Activated CD8-positive, alpha-beta memory T cell treated with anti-CD3 and anti-CD28 coated beads, Interleukin-2, amount 10 ng/mL, durations not matched to agents 7 days and 5 days (primary cell): ENCODE measurements at regions not wholly inside any gene's neighbourhood (a gene's known extent, or its start where the extent isn't known, plus 50 kb on each side); places are given as distances from the start of the nearest gene placed in this dataset.

Experiments
- ATAC-seq: fragments of 150-1000 bp; cut with Tn5 transposase; one replicate; pipeline ENCODE4 v1.10.0; 2021; ENCODE audit warnings: moderate library complexity
- CTCF ChIA-PET: fragments of 350-600 bp; sonication (Branson Sonifier 250); formaldehyde crosslinking; loops from one replicate; lab custom pipeline; 2021; ENCODE audit warnings: antibody characterized with exemption; lab: Charles Lee
- DNase-seq: peaks from one replicate; pipeline ENCODE4 v3.0.0-alpha.2; 2020
- H3K27ac Mint-ChIP-seq: one replicate; pipeline ENCODE4 v1.8.0; 2021; ENCODE audit warnings: mild to moderate bottlenecking, mixed read lengths
- H3K27me3 Mint-ChIP-seq: one replicate; pipeline ENCODE4 v1.8.0; 2021; ENCODE audit warnings: mixed read lengths
- H3K36me3 Mint-ChIP-seq: one replicate; pipeline ENCODE4 v1.8.0; 2021; ENCODE audit warnings: mild to moderate bottlenecking, mixed read lengths
- H3K4me1 Mint-ChIP-seq: one replicate; pipeline ENCODE4 v1.8.0; 2021; ENCODE audit warnings: mixed read lengths
- H3K4me3 Mint-ChIP-seq: one replicate; pipeline ENCODE4 v1.8.0; 2021; ENCODE audit warnings: mild to moderate bottlenecking, moderate library complexity, mixed read lengths
- H3K9me3 Mint-ChIP-seq: one replicate; pipeline ENCODE4 v1.8.0; 2022; ENCODE audit warnings: low read depth, mixed read lengths

- ATAC-seq (no peak), DNase-seq (no peak)
- no peak overlapping the region for H3K4me3 Mint-ChIP-seq
- H3K27ac Mint-ChIP-seq, result no peak overlapping the region
- no peaks in the 10 kb centered on the region for H3K27me3 Mint-ChIP-seq
- CTCF ChIA-PET, result no interaction called here
- H3K4me1 Mint-ChIP-seq, result no peaks in the 10 kb centered on the region
- no peaks in the 10 kb centered on the region for H3K36me3 Mint-ChIP-seq
- H3K9me3 Mint-ChIP-seq, result peaks cover 13% of the 10 kb centered on the region
These were observed 257.0 kb upstream of the MGAT4C start for GRCh38 chr12:86513226-86513625.

DNA sequence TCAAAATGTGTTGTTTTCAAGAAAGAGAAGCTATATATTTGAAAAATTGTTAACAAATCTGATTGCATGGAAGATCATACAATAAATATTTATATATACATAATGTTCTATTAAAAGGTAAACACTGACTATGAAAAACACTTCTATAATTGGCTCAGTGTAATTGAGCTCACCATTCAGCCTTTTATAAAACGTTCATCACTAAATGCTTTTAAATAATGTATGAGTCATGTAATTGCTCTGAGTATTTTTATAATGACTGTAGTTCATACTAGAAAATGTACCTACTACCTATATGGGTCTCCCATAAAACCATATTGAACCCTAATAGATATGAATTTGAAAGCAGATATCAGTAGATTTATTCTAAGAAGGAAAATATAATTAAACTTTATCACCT is 240.4 kb upstream of the MGAT4C start:
- Mint-ChIP-seq H3K9me3 (no peaks in the 10 kb centered on the region), H3K4me3 (no peak overlapping the region), H3K27me3 (no peaks in the 10 kb centered on the region), H3K4me1 (no peaks in the 10 kb centered on the region), H3K27ac (no peak overlapping the region), H3K36me3 (no peaks in the 10 kb centered on the region)
- DNase-seq (no peak), ATAC-seq (no peak)
- CTCF ChIA-PET, result no interaction called here

GRCh38 chr12:86484473-86484872 is 228.3 kb upstream of the MGAT4C start:
- Mint-ChIP-seq H3K9me3 (peaks cover 8% of the 10 kb centered on the region), H3K27ac (no peak overlapping the region), H3K36me3 (no peaks in the 10 kb centered on the region), H3K27me3 (no peaks in the 10 kb centered on the region), H3K4me3 (no peak overlapping the region), H3K4me1 (no peaks in the 10 kb centered on the region)
- DNase-seq (no peak), ATAC-seq (no peak)
- CTCF ChIA-PET, result no interaction called here

DNA sequence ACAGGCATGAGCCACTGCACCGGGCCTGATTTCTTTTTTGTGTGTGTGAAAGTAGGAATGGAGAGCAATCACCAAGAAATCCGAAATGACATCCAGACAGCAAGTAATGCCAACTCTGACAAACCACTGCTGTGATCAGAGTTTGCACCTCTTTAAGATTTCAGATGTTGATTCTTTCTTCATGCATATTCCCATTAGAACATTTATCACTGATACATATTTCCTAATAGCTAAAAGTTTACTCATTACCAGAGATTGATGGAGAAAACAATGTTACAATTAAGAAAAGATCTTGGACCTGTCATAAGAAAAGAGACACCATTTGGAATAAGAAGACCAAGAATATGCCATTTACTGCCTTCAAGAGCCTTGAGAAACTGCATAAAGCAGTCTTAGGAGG is 217.0 kb upstream of the MGAT4C start:
- no peaks in the 10 kb centered on the region for H3K27me3 Mint-ChIP-seq
- no peak for ATAC-seq
- no peaks in the 10 kb centered on the region for H3K4me1 Mint-ChIP-seq
- CTCF ChIA-PET, result no interaction called here
- H3K4me3 Mint-ChIP-seq, result no peak overlapping the region
- no peak for DNase-seq
- H3K36me3 Mint-ChIP-seq, result no peaks in the 10 kb centered on the region
- peaks cover 16% of the 10 kb centered on the region for H3K9me3 Mint-ChIP-seq
- no peak overlapping the region for H3K27ac Mint-ChIP-seq

DNA sequence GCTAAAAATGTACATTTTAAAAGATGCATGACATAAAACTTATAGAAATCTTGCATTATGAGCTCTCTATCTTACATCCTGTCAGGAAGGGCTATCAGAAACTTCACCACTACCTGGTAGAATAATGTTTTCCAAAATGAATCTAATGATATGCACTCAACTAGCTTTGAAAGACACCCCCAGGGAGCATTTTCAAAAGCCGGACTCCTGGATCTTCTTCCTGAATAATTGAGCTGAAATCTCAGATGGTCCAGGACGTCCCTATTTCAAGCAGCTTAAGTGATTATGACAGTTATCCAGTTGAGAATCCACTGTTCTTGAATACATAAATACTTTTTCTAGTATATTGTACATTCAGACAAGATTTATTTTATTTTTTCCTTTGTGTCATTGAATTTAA is 200.6 kb upstream of the MGAT4C start:
- H3K27ac Mint-ChIP-seq, result no peak overlapping the region
- H3K36me3 Mint-ChIP-seq, result no peaks in the 10 kb centered on the region
- no peaks in the 10 kb centered on the region for H3K4me1 Mint-ChIP-seq
- H3K9me3 Mint-ChIP-seq, result peaks cover 9% of the 10 kb centered on the region
- DNase-seq (no peak), ATAC-seq (no peak)
- H3K4me3 Mint-ChIP-seq, result no peak overlapping the region
- no peaks in the 10 kb centered on the region for H3K27me3 Mint-ChIP-seq
- CTCF ChIA-PET, result no interaction called here

- no peaks in the 10 kb centered on the region for H3K36me3 Mint-ChIP-seq
- CTCF ChIA-PET, result no interaction called here
- no peak overlapping the region for H3K4me3 Mint-ChIP-seq
- no peaks in the 10 kb centered on the region for H3K27me3 Mint-ChIP-seq
- peaks cover 9% of the 10 kb centered on the region for H3K9me3 Mint-ChIP-seq
- H3K4me1 Mint-ChIP-seq, result no peaks in the 10 kb centered on the region
- H3K27ac Mint-ChIP-seq, result no peak overlapping the region
- DNase-seq (no peak), ATAC-seq (no peak)
These were observed 200.1 kb upstream of the MGAT4C start for GRCh38 chr12:86456241-86456640.

DNA sequence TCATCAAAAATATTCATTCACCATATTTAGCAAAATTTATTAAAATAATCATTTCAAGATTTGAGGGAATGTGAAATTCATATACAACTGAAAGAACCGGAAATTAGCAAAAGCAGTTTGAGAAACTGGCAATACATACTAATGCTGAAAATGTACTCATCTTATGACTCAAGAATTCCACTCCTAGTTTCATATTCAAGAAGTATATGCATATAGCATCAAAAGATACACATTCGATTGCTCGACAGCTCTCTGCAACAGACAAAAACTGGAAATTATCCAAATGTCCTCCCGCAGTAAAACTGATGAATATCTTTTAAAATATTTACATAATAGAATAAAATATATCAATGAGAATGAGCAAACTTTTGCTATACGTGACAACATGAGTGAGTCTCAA is 189.2 kb upstream of the MGAT4C start:
- no peak for ATAC-seq
- CTCF ChIA-PET, result no interaction called here
- H3K4me1 Mint-ChIP-seq, result no peaks in the 10 kb centered on the region
- peaks cover 11% of the 10 kb centered on the region for H3K9me3 Mint-ChIP-seq
- DNase-seq, result no peak
- H3K27me3 Mint-ChIP-seq, result no peaks in the 10 kb centered on the region
- H3K36me3 Mint-ChIP-seq, result no peaks in the 10 kb centered on the region
- no peak overlapping the region for H3K27ac Mint-ChIP-seq
- no peak overlapping the region for H3K4me3 Mint-ChIP-seq

DNA sequence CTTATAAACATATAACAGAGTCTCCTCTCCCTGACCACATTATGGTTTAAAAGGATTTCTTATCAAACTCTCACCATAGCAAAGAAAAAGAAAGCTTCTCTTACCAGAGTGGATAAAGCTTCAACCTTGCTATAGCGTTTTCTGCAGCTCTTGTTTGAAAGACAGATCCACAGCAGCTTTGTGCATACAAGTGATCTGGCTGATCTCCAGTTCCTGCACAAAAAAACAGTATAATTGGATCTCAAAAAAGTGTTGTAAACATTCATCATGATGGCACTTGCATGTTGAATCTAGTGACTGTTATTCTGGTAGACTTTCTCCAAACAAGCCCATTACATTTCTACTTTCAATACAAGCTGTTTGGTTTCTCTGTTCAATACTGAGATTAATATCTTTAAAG is 178.9 kb upstream of the MGAT4C start:
- Mint-ChIP-seq H3K4me3 (no peak overlapping the region), H3K36me3 (no peaks in the 10 kb centered on the region), H3K27me3 (no peaks in the 10 kb centered on the region), H3K4me1 (no peaks in the 10 kb centered on the region), H3K27ac (no peak overlapping the region), H3K9me3 (peaks cover 12% of the 10 kb centered on the region)
- CTCF ChIA-PET, result no interaction called here
- DNase-seq, result no peak
- no peak for ATAC-seq

- no peak overlapping the region for H3K27ac Mint-ChIP-seq
- peaks cover 9% of the 10 kb centered on the region for H3K9me3 Mint-ChIP-seq
- H3K4me3 Mint-ChIP-seq, result no peak overlapping the region
These were observed 173.6 kb upstream of the MGAT4C start for GRCh38 chr12:86429824-86430223.

DNA sequence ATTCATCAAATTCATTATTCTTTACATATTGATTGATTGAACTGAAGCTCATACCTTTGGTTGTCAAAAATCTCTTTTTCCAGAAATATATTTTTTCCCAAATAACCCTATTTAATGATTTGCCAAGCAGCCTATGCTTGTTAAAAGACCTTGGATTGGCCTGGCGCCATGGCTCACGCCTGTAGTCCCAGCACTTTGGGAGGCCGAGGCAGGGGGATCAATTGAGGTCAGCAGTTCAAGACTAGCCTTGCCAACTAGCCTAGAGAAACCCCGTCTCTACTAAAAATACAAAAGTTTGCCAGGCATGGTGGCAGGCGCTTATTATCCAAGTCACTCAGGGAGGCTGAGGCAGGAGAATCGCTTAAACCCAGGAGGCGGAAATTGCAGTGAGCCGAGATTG is 165.1 kb upstream of the MGAT4C start:
- CTCF ChIA-PET, result no interaction called here
- Mint-ChIP-seq H3K27ac (no peak overlapping the region), H3K27me3 (no peaks in the 10 kb centered on the region), H3K9me3 (no peaks in the 10 kb centered on the region), H3K4me3 (no peak overlapping the region), H3K4me1 (no peaks in the 10 kb centered on the region), H3K36me3 (no peaks in the 10 kb centered on the region)
- ATAC-seq, result no peak
- DNase-seq, result no peak

More at GRCh38 chr12:86429824-86430223, 173.6 kb upstream of the MGAT4C start:
- CTCF ChIA-PET, result no interaction called here
- no peaks in the 10 kb centered on the region for H3K27me3 Mint-ChIP-seq
- no peaks in the 10 kb centered on the region for H3K36me3 Mint-ChIP-seq
- ATAC-seq (no peak), DNase-seq (no peak)
- no peaks in the 10 kb centered on the region for H3K4me1 Mint-ChIP-seq

GRCh38 chr12:86414201-86414600 is 158.0 kb upstream of the MGAT4C start:
- DNase-seq, result no peak
- H3K27me3 Mint-ChIP-seq, result no peaks in the 10 kb centered on the region

DNA sequence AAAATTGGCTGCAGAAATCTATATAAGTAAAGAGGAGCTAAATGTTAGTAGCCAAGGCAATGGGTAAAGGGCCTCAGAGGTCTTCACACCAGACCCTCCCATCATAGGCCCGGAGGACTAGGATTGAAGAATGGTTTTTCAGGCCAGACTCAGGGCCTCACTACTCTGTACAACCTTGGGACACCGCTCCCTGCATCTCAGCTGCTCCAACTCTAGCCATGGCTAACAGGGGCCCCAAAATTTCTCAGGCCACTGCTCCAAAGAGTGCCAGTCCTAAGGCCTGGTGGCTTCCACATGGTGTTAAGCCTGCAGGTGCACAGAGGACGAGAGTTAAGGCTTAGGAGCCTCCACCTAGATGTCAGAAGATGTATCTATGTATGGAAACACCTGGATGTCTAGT is 155.5 kb upstream of the MGAT4C start:
- ATAC-seq, result no peak
- H3K9me3 Mint-ChIP-seq, result peaks cover 20% of the 10 kb centered on the region
- no peak for DNase-seq
- H3K27ac Mint-ChIP-seq, result no peak overlapping the region
- no peaks in the 10 kb centered on the region for H3K36me3 Mint-ChIP-seq
- no peaks in the 10 kb centered on the region for H3K4me1 Mint-ChIP-seq
- no peak overlapping the region for H3K4me3 Mint-ChIP-seq
- no peaks in the 10 kb centered on the region for H3K27me3 Mint-ChIP-seq
- CTCF ChIA-PET, result no interaction called here

More at GRCh38 chr12:86414201-86414600, 158.0 kb upstream of the MGAT4C start:
- CTCF ChIA-PET, result no interaction called here
- Mint-ChIP-seq H3K27ac (no peak overlapping the region), H3K9me3 (peaks cover 20% of the 10 kb centered on the region), H3K4me3 (no peak overlapping the region), H3K36me3 (no peaks in the 10 kb centered on the region), H3K4me1 (no peaks in the 10 kb centered on the region)
- ATAC-seq, result no peak

DNA sequence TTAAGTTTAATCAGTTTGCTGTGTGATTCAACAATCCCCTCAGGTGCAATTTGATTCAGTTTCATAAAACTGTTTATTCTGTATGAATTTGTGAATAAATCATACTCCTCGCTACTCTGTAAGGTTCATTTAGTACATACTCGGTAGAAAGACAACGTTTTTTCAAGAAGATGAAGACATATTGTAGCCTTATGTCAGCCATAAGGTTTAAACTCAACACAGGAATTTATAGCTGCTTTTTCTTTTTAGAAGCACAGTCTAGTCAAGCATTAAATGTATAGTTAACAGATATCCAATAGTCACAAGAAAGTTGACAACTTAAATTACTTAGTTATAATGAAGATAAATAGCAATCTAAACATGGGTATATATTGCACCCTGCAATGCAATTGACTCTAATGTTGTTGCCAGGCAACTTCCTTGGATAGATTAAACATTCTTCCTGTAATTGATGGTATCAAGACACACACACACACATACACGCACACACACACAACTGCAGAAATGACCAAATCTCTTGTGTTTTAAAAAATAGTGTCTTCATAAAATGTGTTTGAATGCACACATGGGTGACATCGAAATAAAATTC is 151.5 kb upstream of the MGAT4C start:
- H3K4me1 Mint-ChIP-seq, result no peaks in the 10 kb centered on the region
- H3K4me3 Mint-ChIP-seq, result no peak overlapping the region
- ATAC-seq (no peak), DNase-seq (no peak)
- H3K36me3 Mint-ChIP-seq, result no peaks in the 10 kb centered on the region
- no peaks in the 10 kb centered on the region for H3K27me3 Mint-ChIP-seq
- no peak overlapping the region for H3K27ac Mint-ChIP-seq
- peaks cover 15% of the 10 kb centered on the region for H3K9me3 Mint-ChIP-seq
- CTCF ChIA-PET, result no interaction called here

DNA sequence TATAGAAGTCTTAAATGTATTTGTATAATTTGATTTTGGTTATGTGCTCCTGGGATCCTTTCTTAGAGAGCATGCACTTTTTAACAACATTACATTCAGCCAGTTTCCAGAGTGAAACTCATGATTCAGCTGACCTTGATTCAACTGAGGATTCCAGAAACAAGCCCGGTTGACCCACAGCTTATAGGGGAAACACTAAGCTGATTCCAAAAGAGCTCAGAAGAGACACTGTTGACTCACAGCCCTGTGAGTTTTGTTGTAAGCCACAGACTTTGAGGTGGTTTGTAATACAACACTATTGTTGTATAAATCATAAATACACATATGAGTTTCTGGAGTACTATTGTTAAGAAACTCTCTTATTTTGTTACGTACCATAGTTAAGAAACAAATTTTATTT is 133.8 kb upstream of the MGAT4C start:
- CTCF ChIA-PET, result no interaction called here
- no peaks in the 10 kb centered on the region for H3K36me3 Mint-ChIP-seq
- H3K9me3 Mint-ChIP-seq, result peaks cover 3% of the 10 kb centered on the region
- H3K4me3 Mint-ChIP-seq, result no peak overlapping the region
- no peaks in the 10 kb centered on the region for H3K27me3 Mint-ChIP-seq
- no peak for DNase-seq
- H3K4me1 Mint-ChIP-seq, result no peaks in the 10 kb centered on the region
- ATAC-seq, result no peak
- no peak overlapping the region for H3K27ac Mint-ChIP-seq

- no peaks in the 10 kb centered on the region for H3K27me3 Mint-ChIP-seq
- H3K4me3 Mint-ChIP-seq, result no peak overlapping the region
- no peaks in the 10 kb centered on the region for H3K4me1 Mint-ChIP-seq
- H3K27ac Mint-ChIP-seq, result no peak overlapping the region
- CTCF ChIA-PET, result no interaction called here
- peaks cover 5% of the 10 kb centered on the region for H3K9me3 Mint-ChIP-seq
- H3K36me3 Mint-ChIP-seq, result no peaks in the 10 kb centered on the region
- ATAC-seq (no peak), DNase-seq (no peak)
These were observed 131.5 kb upstream of the MGAT4C start for GRCh38 chr12:86387591-86388145.
